BJ (cell line): ENCODE measurements at regions not wholly inside any gene's neighbourhood (a gene's known extent, or its start where the extent isn't known, plus 50 kb on each side); places are given as distances from the start of the nearest gene placed in this dataset.
A peak's percentile ranks its signal among the peaks of the same experiment; 100 is the strongest.
"Not testable (repeated sequence)": the region's sequence is repeated elsewhere in the genome, so short reads cannot be mapped to it uniquely, and the experiment has no call there.

Source experiments
- CTCF ChIA-PET: fragments of 350-600 bp; formaldehyde crosslinking; extraction: SDS; loops from one replicate; lab custom pipeline; 2021; ENCODE audit warnings: antibody characterized with exemption, inconsistent platforms; lab: Yijun Ruan, JAX
- POLR2A ChIA-PET: fragments of 300-600 bp; sonication (Branson Sonifier 250); formaldehyde crosslinking; extraction: SDS; loops from one replicate; lab custom pipeline; 2021; ENCODE audit warnings: antibody characterized with exemption; lab: Charles Lee
- DNase-seq: peaks from one replicate; pipeline ENCODE4 v3.0.0-alpha.2; 2011; ENCODE audit warnings: low read depth
- H3K27me3 ChIP-seq: 2 replicates; pipeline ENCODE4 v1.6.0; 2011; ENCODE audit warnings: low read length; ENCODE audit not compliant: control insufficient read depth, insufficient read depth
- H3K36me3 ChIP-seq: 2 replicates; pipeline ENCODE4 v1.5.1; 2011; ENCODE audit warnings: low read length; ENCODE audit not compliant: control insufficient read depth, insufficient read depth
- H3K4me3 ChIP-seq: 2 replicates; pipeline ENCODE4 v1.5.1; 2011; ENCODE audit warnings: low read depth, mild to moderate bottlenecking, control low read depth, low read length
- TF ChIP-seq, protein P1 (sequence below): IDR thresholded peaks from 2 replicates; pipeline ENCODE4 v1.5.1; 2011; ENCODE audit warnings: low read depth, mild to moderate bottlenecking, control low read depth, inconsistent platforms, low read length, moderate library complexity; ENCODE audit not compliant: insufficient read depth

DNA sequence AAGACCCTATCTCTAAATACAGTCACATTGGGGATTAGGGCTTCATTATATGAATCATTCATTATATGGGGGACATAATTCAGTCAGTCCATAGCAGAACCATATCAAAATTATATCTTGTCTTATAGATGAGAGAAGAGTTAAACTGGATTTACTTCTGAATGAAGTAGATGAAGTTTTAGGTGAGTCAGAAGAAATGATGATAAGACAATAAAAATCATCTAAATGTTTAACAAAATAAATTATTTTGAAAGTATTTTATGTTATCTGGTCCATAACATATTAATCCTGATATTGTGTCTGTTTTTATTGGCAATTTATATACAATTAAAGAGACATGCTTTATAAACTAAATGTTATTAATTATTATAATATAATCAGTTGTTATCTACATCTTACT, 76.9 kb upstream of the EFCAB3 start:
- ChIA-PET CTCF (no interaction called here), POLR2A (no interaction called here)
- H3K27me3 ChIP-seq = no peaks in the 10 kb centered on the region; the same call in 1 of the 2 replicates
- no peak for DNase-seq
- TF ChIP-seq, protein P1, sequence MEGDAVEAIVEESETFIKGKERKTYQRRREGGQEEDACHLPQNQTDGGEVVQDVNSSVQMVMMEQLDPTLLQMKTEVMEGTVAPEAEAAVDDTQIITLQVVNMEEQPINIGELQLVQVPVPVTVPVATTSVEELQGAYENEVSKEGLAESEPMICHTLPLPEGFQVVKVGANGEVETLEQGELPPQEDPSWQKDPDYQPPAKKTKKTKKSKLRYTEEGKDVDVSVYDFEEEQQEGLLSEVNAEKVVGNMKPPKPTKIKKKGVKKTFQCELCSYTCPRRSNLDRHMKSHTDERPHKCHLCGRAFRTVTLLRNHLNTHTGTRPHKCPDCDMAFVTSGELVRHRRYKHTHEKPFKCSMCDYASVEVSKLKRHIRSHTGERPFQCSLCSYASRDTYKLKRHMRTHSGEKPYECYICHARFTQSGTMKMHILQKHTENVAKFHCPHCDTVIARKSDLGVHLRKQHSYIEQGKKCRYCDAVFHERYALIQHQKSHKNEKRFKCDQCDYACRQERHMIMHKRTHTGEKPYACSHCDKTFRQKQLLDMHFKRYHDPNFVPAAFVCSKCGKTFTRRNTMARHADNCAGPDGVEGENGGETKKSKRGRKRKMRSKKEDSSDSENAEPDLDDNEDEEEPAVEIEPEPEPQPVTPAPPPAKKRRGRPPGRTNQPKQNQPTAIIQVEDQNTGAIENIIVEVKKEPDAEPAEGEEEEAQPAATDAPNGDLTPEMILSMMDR = no peak
- no peaks in the 10 kb centered on the region for H3K36me3 ChIP-seq
- H3K4me3 ChIP-seq = no peak overlapping the region

DNA sequence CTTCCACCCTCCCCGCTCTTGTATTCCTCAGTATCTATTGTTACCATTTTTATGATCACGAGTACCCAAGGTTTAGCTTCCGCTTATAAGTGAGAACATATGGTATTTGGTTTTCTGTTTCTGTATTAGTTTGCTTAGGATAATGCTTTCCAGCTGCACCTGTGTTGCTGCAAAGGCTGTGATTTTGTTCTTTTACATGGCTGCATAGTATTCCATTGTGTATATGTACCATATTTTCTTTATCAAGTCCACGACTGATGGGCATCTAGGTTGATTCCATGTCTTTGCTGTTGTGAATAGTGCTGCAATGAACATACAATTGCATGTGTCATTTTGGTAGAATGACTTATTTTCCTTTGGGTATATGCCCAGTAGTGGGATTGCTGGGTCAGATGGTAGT, 79.7 kb upstream of the EFCAB3 start:
- Histone ChIP-seq H3K4me3 (no peak overlapping the region), H3K27me3 (no peaks in the 10 kb centered on the region), H3K36me3 (no peaks in the 10 kb centered on the region)
- ChIA-PET CTCF (no interaction called here), POLR2A (no interaction called here)
- TF ChIP-seq, protein P1 = no peak
- DNase-seq = no peak

DNA sequence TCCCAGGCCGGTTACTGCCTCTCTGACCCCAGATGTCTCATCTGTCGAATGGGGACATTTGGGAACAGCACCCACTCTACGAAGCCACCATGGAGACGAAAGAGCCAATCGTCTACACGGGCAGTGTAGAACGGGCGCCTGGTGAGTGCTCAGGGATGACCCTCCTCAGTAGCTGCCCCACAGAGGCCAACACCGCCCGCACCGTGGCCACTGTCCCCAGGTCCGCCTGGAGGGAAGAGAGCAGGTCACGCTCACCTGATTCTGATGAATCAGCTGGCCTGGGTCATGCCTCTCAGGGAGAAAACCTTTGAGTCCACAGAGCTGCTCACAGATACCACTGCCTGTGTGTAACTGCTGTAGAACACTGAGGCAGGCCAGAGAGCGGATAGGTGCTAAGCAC, 105.1 kb upstream of the EFCAB3 start:
- H3K36me3 ChIP-seq, H3K4me3 ChIP-seq, DNase-seq, POLR2A ChIA-PET, CTCF ChIA-PET, H3K27me3 ChIP-seq: not testable (repeated sequence)

DNA sequence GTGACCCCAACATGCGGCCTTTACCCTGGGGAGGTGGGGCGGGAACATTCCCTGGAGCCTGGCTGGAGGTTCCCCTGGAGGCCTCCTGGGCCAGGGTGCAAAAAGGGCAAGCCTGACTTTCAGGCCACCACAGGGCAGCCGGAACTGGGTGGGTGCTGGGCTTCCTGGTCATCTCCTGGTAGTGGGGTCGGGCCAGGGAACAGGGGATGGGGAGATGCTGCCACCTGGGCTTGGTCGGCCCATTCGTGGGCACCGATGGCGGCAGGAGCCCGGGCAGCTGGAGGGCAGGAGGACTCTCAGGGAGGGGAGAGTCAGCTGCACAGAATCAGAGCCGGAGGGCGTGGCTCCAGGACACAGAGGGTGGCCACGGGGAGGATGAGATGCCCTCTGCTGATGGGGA, 112.0 kb upstream of the EFCAB3 start:
- DNase-seq, CTCF ChIA-PET, H3K4me3 ChIP-seq, H3K36me3 ChIP-seq, POLR2A ChIA-PET, H3K27me3 ChIP-seq: not testable (repeated sequence)

DNA sequence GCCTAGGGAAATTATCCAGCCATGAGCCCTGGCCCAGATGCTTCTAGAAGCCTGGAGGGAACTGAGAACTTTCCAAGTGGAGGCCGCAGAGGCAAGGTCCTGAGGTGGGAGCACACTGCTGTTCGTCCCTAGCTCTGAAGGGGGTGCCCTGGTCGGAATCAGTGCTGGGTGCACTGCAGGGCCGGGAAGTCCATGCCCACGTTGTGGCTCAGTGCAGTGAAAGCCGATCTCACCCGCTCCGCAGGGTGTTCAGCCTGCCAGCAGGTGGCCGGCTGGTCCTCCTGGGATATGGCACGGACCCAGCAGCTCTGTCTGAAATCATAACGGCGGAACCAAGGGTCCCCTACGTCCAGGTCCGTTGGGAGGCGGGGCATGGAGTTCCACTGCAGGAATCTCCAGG, 115.4 kb upstream of the EFCAB3 start:
- H3K36me3 ChIP-seq, CTCF ChIA-PET, DNase-seq, H3K27me3 ChIP-seq, H3K4me3 ChIP-seq, POLR2A ChIA-PET: not testable (repeated sequence)

DNA sequence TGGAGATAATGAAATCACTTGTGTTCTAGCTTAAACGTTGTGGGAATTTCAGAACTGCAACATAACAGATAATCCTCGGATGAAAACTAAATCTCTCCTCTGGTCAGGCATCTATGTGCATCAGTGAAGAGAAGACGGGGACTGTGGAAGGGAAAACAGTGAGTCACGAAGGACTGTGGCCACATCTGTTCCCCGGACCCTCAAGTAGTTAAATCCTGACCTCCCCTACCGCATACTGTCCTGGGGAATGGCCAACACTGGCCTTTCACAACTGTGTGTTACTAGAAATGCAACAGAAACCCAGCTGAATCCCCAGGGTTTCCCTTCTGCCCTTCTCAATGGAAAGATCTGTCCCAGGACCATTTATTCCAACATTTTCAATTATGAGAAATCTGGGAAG, 124.6 kb upstream of the EFCAB3 start:
- H3K4me3 ChIP-seq, DNase-seq, CTCF ChIA-PET: not testable (repeated sequence)

DNA sequence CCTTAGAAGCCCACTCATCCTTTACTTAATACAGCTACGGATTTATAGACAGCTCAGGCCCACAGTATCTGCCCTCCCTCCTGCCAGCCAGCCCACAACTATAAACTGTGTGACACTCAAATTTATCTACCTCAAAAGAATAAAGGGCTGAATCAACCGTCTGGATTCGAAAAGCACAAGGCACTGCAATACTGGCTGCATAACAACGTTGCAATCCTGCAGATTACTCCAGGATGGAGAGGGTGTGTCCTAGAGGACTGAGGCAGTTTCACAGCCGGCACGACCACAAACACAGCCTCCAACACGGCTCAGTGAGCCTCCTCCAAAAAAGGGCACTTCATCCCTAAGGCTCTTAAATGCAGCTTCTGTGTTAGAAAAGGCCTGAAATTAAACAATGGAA, 138.3 kb upstream of the EFCAB3 start:
- POLR2A ChIA-PET = not testable (repeated sequence)

More for the DNA sequence above, 124.6 kb upstream of the EFCAB3 start:
- H3K27me3 ChIP-seq, H3K36me3 ChIP-seq, POLR2A ChIA-PET: not testable (repeated sequence)

DNA sequence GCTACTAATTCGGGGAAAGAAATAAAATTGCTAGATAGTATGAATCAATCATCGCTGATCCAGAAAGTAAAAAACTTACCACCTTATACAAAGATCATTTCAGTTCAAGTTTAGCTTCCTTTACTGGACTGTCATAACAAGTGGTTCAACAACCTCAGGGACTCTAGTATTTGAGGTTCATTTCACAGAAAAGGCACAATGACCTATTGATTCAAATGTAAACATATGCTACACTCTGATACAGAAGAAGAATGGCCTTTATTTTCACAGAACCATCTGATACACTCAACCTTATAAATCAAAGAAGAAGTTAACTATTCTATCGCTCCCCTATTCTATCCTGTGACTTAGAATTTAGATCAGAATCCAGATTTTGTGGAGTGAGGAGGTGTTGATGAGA, 140.8 kb upstream of the EFCAB3 start:
- DNase-seq, H3K27me3 ChIP-seq, H3K36me3 ChIP-seq, CTCF ChIA-PET, POLR2A ChIA-PET, H3K4me3 ChIP-seq: not testable (repeated sequence)

More for the DNA sequence above, 138.3 kb upstream of the EFCAB3 start:
- DNase-seq = peak; percentile 0
- CTCF ChIA-PET, H3K36me3 ChIP-seq, H3K27me3 ChIP-seq, H3K4me3 ChIP-seq: not testable (repeated sequence)

DNA sequence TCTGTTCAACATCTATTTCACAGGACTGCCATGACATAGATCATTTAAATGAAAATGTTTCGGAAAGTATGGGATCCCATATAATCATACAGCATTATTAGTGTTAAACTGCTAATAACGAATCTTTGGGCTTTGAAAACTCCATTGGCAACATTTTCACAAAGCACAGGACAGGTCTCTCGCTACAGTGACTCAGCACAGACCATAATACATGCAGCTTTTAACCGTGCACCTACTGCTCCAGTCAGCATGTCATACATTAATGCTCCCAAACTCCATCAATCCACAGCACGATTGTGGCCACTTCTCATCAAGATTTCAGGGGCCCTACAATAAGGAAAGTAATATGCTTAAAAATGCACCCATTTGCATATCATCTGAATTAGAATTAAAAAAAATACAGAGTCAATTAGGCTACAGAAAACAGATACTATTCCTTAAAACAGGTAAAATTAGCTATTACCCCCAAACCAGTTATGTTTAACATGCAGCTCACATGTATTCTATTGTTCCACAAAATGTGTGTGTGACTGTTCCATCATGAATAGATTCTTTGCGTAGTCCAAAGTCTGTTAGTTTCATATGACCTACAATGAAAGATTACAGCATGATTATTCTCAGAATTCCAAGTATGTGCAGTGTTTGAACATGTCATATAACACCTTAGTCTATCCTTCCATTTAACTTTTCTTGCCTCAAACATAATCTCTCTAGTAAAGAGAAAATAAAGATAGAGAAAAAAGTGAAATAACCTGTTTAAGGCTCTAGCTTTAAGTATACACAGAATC, 141.6 kb upstream of the EFCAB3 start:
- DNase-seq, H3K36me3 ChIP-seq, POLR2A ChIA-PET, H3K27me3 ChIP-seq, H3K4me3 ChIP-seq: not testable (repeated sequence)
- CTCF ChIA-PET = interaction anchor here (0.7 kb wide), 1 partner anchor 177 kb away, joined by 3 read pairs; no protein-coding TSS in a partner anchor

DNA sequence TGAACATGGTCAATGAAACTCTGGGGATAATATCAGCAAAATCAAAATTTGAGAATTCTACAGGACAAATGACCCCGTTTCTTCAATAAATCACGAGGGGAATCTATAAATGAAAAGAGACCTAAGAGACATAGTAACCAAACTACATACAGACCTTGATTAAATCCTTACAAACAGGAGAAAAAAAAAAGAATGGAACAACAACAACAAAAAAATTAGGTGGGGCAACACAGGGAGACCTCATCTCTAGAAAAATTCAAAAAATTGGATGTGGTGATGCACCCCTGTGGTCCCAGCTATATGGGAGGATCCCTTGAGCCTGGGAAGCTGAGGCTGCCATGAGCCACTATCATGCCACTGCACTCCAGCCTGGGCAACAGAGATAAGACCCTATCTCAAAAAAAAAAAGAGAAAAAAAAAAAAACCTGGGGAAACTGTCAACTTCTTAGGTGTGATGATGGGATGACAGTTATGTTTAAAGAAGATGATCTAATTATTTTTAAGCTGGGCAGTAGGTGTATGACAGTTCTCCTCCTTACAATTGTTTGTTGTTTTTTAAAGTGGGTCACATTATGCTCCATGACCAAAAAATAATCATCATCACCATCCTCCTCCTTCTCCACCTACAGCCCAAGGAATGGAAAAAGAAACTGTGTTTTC, 146.4 kb upstream of the EFCAB3 start:
- H3K36me3 ChIP-seq, CTCF ChIA-PET, DNase-seq, H3K4me3 ChIP-seq, POLR2A ChIA-PET, H3K27me3 ChIP-seq: not testable (repeated sequence)

DNA sequence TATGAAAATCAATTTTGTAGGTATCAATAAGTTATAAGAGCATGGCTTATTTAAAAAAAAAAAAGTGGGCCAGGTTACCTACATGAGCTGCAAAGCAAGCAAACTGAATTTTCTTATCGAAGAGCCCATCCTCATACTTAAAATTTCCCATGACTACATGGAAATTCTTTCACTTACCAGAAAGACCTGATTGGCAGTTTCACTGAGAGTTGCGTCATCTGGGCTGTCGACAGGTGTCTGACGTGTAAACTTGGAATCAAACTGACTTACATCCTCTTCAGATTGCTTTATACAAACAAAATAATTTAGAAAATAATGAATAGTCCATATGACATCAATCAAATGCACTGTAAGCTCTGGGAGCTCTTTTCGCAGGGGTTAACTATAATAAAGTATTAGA, 149.1 kb upstream of the EFCAB3 start:
- CTCF ChIA-PET, H3K27me3 ChIP-seq, DNase-seq, POLR2A ChIA-PET, H3K36me3 ChIP-seq, H3K4me3 ChIP-seq: not testable (repeated sequence)
